PC-3 (cell line): ENCODE measurements at regions not wholly inside any gene's neighbourhood (a gene's known extent, or its start where the extent isn't known, plus 50 kb on each side); places are given as distances from the start of the nearest gene placed in this dataset.

ENCODE experiments used
- ATAC-seq: fragments of 200-7000 bp; cut with Tn5 transposase; 2 replicates; pipeline ENCODE4 v1.9.1; 2020; ENCODE audit warnings: mild to moderate bottlenecking, moderate library complexity
- BruUV-seq: library from RNA; stranded (reverse); fragments of 400-500 nt; replicated peaks from 2 replicates; lab custom pipeline; 2021; lab: Mats Ljungman, UMichigan
- CTCF ChIA-PET: fragments of 300-600 bp; sonication (Branson Sonifier 250); formaldehyde crosslinking; loops from one replicate; lab custom pipeline; 2022; ENCODE audit warnings: antibody characterized with exemption; lab: Charles Lee
- POLR2A ChIA-PET: fragments of 300-600 bp; sonication (Branson Sonifier 250); formaldehyde crosslinking; loops from one replicate; lab custom pipeline; 2022; ENCODE audit warnings: antibody characterized with exemption; ENCODE audit not compliant: unreplicated experiment; lab: Charles Lee
- DNase-seq: peaks from one replicate; pipeline ENCODE4 v3.0.0-alpha.2; 2015
- H2AFZ ChIP-seq: fragments of 300-600 bp; sonication (generic); 2 replicates; pipeline ENCODE4 v1.6.0; 2016; ENCODE audit warnings: antibody characterized with exemption, low read length
- H3F3A ChIP-seq: fragments of 300-600 bp; sonication (generic); one replicate; pipeline ENCODE4 v1.6.0; 2017; ENCODE audit warnings: antibody characterized with exemption, low read length, control low read depth, mild to moderate bottlenecking; ENCODE audit not compliant: unreplicated experiment
- H3K27ac ChIP-seq: fragments of 300-600 bp; sonication (generic); 2 replicates; pipeline ENCODE4 v1.5.1; 2016; ENCODE audit warnings: mild to moderate bottlenecking, low read length
- H3K27me3 ChIP-seq: fragments of 300-600 bp; sonication (generic); 2 replicates; pipeline ENCODE4 v1.6.1; 2016; ENCODE audit warnings: low read length, mixed read lengths
- H3K36me3 ChIP-seq: fragments of 300-600 bp; sonication (generic); 2 replicates; pipeline ENCODE4 v1.6.1; 2016; ENCODE audit warnings: low read depth, mixed run types, low read length, mixed read lengths
- H3K4me1 ChIP-seq: fragments of 300-600 bp; sonication (generic); 2 replicates; pipeline ENCODE4 v1.5.1; 2016; ENCODE audit warnings: low read length; ENCODE audit not compliant: insufficient read depth
- H3K4me2 ChIP-seq: fragments of 300-600 bp; sonication (generic); 2 replicates; pipeline ENCODE4 v1.6.0; 2016; ENCODE audit warnings: low read length
- H3K4me3 ChIP-seq: fragments of 300-600 bp; sonication (generic); 2 replicates; pipeline ENCODE4 v1.5.1; 2016; ENCODE audit warnings: mild to moderate bottlenecking, low read length, mixed read lengths
- H3K79me2 ChIP-seq: fragments of 300-600 bp; sonication (generic); 2 replicates; pipeline ENCODE4 v1.6.1; 2017; ENCODE audit warnings: low read length, mixed read lengths
- H3K9ac ChIP-seq: fragments of 300-600 bp; sonication (generic); 2 replicates; pipeline ENCODE4 v1.6.0; 2016; ENCODE audit warnings: mild to moderate bottlenecking, low read length
- H3K9me2 ChIP-seq: fragments of 300-600 bp; sonication (generic); replicated peaks from 2 replicates; pipeline ENCODE4 v1.6.1; 2016; ENCODE audit warnings: mixed run types, low read length, mixed read lengths
- H3K9me3 ChIP-seq: fragments of 300-600 bp; sonication (generic); 2 replicates; pipeline ENCODE4 v1.6.1; 2016; ENCODE audit warnings: low read length, mixed read lengths
- H4K20me1 ChIP-seq: fragments of 300-600 bp; sonication (generic); 2 replicates; pipeline ENCODE4 v1.6.1; 2016; ENCODE audit warnings: low read length, mixed read lengths
- CTCF ChIP-seq: fragments of 300-600 bp; sonication (generic); conservative IDR thresholded peaks from 2 replicates; pipeline ENCODE4 v1.5.1; 2017; ENCODE audit warnings: antibody characterized with exemption, low read depth, mild to moderate bottlenecking, low read length
- EZH2 ChIP-seq: fragments of 300-600 bp; sonication (generic); IDR thresholded peaks from one replicate; pipeline ENCODE4 v1.6.1; 2017; ENCODE audit warnings: antibody characterized with exemption, mild to moderate bottlenecking, low read length; ENCODE audit not compliant: unreplicated experiment
- EZH2phosphoT487 ChIP-seq: fragments of 300-600 bp; sonication (generic); IDR thresholded peaks from 2 replicates; pipeline ENCODE4 v1.6.1; 2018; ENCODE audit warnings: mild to moderate bottlenecking, antibody characterized with exemption, low read length, borderline replicate concordance
- intact Hi-C: fragments of 100-400 bp; cut with micrococcal nuclease; formaldehyde crosslinking; loops from 2 replicates; pipeline ENCODE4 v1.9.0; 2023

- Histone ChIP-seq H3K4me2 (no peak overlapping the region), H3K4me3 (no peak overlapping the region), H3K27me3 (peaks cover 5% of the 10 kb centered on the region; the same call in 1 of the 2 replicates), H3K9ac (no peak overlapping the region), H3K9me2 (no peaks in the 10 kb centered on the region), H3K4me1 (no peaks in the 10 kb centered on the region), H3F3A (no peaks in the 10 kb centered on the region), H4K20me1 (no peaks in the 10 kb centered on the region), H3K36me3 (no peaks in the 10 kb centered on the region), H3K9me3 (no peaks in the 10 kb centered on the region), H3K79me2 (no peaks in the 10 kb centered on the region), H2AFZ (no peak overlapping the region), H3K27ac (no peak overlapping the region)
- BruUV-seq: no TSS peak
- ATAC-seq: no peak
- DNase-seq: no peak
- TF ChIP-seq CTCF (no peak), EZH2 (no peak), EZH2phosphoT487 (no peak)
- ChIA-PET CTCF (no interaction called here), POLR2A (no interaction called here)
- intact Hi-C loops: no loop called here
Observed at GRCh38 chr7:48868916-48869315, 55.4 kb upstream of the CDC14C start.

- no peak overlapping the region for H3K9ac ChIP-seq
- H3K79me2 ChIP-seq: no peaks in the 10 kb centered on the region
- H3K9me3 ChIP-seq: no peaks in the 10 kb centered on the region
- no TSS peak for BruUV-seq
- H3K36me3 ChIP-seq: no peaks in the 10 kb centered on the region
- H3K4me3 ChIP-seq: no peak overlapping the region
- H4K20me1 ChIP-seq: no peaks in the 10 kb centered on the region
- peaks cover 5% of the 10 kb centered on the region; the same call in 1 of the 2 replicates for H3K27me3 ChIP-seq
- H3K27ac ChIP-seq: no peak overlapping the region
- DNase-seq (no peak), ATAC-seq (no peak)
- H3F3A ChIP-seq: no peaks in the 10 kb centered on the region
- no peak overlapping the region for H2AFZ ChIP-seq
- no peaks in the 10 kb centered on the region for H3K9me2 ChIP-seq
- ChIA-PET CTCF (no interaction called here), POLR2A (no interaction called here)
- no peak for TF ChIP-seq EZH2phosphoT487
- TF ChIP-seq EZH2: no peak
- intact Hi-C loops: no loop called here
- H3K4me2 ChIP-seq: no peak overlapping the region
- no peaks in the 10 kb centered on the region for H3K4me1 ChIP-seq
Observed at GRCh38 chr7:48872548-48872947, 51.8 kb upstream of the CDC14C start.
